ENCODE measurements at regions not wholly inside any gene's neighbourhood (a gene's known extent, or its start where the extent isn't known, plus 50 kb on each side); places are given as distances from the start of the nearest gene placed in this dataset.

GRCh38 chr11:97934572-97935208, 1086.1 kb upstream of the CNTN5 start:
- Histone ChIP-seq H3K4me2 (ENCODE audit: low read length) (no peak overlapping the region), H4K20me1 (ENCODE audit: insufficient read depth, low read length) (no peaks in the 10 kb centered on the region), H3K4me1 (ENCODE audit: insufficient read depth, low read length, severe bottlenecking) (no peaks in the 10 kb centered on the region), H3K4me3 (ENCODE audit: low read depth, low read length, poor library complexity, severe bottlenecking) (no peak overlapping the region), H3K9me2 (ENCODE audit: low read depth, low read length) (no peaks in the 10 kb centered on the region), H3K79me2 (ENCODE audit: insufficient read depth, low read length) (no peaks in the 10 kb centered on the region), H3K9ac (ENCODE audit: low read length) (no peak overlapping the region), H3K36me3 (ENCODE audit: insufficient read depth, low read length) (no peaks in the 10 kb centered on the region), H3K9me3 (ENCODE audit: low read length) (no peaks in the 10 kb centered on the region), H3K27ac (ENCODE audit: low read depth, low read length, poor library complexity, severe bottlenecking) (no peak overlapping the region), H2AFZ (ENCODE audit: low read length) (no peak overlapping the region), H3F3A (ENCODE audit: insufficient read depth, low read length) (no peaks in the 10 kb centered on the region), H3K27me3 (ENCODE audit: insufficient read depth, low read length) (no peaks in the 10 kb centered on the region)
- TF ChIP-seq EZH2 (IDR thresholded peaks at IDR 0.05; ENCODE audit: borderline replicate concordance, low read length): no peak
- TF ChIP-seq CTCF (IDR thresholded peaks at IDR 0.05; ENCODE audit: low read length): no peak

DNA sequence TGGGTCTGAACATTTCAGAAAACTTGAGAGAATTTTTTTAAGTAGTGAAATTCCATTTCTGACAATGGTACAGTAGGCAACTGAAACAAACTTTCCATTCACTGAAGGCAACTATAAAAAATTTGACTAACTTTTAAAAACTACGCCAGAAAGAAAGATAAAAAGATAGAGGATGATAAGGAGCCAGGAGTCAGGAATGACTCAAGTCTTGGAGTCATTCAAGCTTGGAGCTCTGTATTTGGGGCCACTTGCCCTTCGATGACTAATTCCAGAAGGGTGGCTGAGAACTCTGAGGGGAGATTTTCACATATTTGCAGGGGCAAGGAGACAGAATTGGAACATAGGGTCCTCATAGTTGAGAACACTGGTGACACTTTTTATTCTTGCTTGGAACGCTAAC, 1083.2 kb upstream of the CNTN5 start:
- Histone ChIP-seq H3K4me2 (ENCODE audit: low read length) (no peak overlapping the region), H3K9me2 (ENCODE audit: low read depth, low read length) (no peaks in the 10 kb centered on the region), H3K27me3 (ENCODE audit: insufficient read depth, low read length) (no peaks in the 10 kb centered on the region), H3K9ac (ENCODE audit: low read length) (no peak overlapping the region), H4K20me1 (ENCODE audit: insufficient read depth, low read length) (no peaks in the 10 kb centered on the region), H3K4me3 (ENCODE audit: low read depth, low read length, poor library complexity, severe bottlenecking) (no peak overlapping the region), H3K36me3 (ENCODE audit: insufficient read depth, low read length) (no peaks in the 10 kb centered on the region), H3K79me2 (ENCODE audit: insufficient read depth, low read length) (no peaks in the 10 kb centered on the region), H2AFZ (ENCODE audit: low read length) (no peak overlapping the region), H3F3A (ENCODE audit: insufficient read depth, low read length) (no peaks in the 10 kb centered on the region), H3K4me1 (ENCODE audit: insufficient read depth, low read length, severe bottlenecking) (no peaks in the 10 kb centered on the region), H3K27ac (ENCODE audit: low read depth, low read length, poor library complexity, severe bottlenecking) (no peak overlapping the region), H3K9me3 (ENCODE audit: low read length) (no peaks in the 10 kb centered on the region)
- TF ChIP-seq CTCF (IDR thresholded peaks at IDR 0.05; ENCODE audit: low read length) (no peak), EZH2 (IDR thresholded peaks at IDR 0.05; ENCODE audit: borderline replicate concordance, low read length) (no peak)

DNA sequence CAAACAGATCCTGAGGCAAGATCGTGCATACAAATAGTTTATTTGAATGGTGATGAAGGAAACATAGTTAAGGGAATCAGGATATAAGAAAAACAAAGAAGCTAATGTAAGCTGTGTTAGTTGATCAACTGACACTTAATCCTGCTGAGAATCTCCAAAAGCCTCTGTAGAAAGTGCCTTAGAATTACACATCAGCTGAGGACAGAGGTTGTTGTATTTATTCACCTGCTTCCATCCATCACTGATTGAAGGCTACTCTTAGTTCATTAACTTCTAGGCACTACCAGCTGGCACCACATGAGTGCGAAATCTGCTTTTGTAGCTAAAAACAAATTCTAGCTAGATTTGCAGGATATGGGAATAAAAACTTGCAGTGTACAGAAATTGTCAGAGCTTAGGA, 1082.0 kb upstream of the CNTN5 start:
- no peaks in the 10 kb centered on the region for H3K79me2 ChIP-seq (ENCODE audit: insufficient read depth, low read length)
- H3K4me1 ChIP-seq (ENCODE audit: insufficient read depth, low read length, severe bottlenecking): no peaks in the 10 kb centered on the region
- no peak overlapping the region for H2AFZ ChIP-seq (ENCODE audit: low read length)
- no peaks in the 10 kb centered on the region for H3K9me2 ChIP-seq (ENCODE audit: low read depth, low read length)
- TF ChIP-seq CTCF (IDR thresholded peaks at IDR 0.05; ENCODE audit: low read length): no peak
- TF ChIP-seq EZH2 (IDR thresholded peaks at IDR 0.05; ENCODE audit: borderline replicate concordance, low read length): no peak
- H3K9ac ChIP-seq (ENCODE audit: low read length): no peak overlapping the region
- no peak overlapping the region for H3K4me2 ChIP-seq (ENCODE audit: low read length)
- H3K27ac ChIP-seq (ENCODE audit: low read depth, low read length, poor library complexity, severe bottlenecking): no peak overlapping the region
- no peaks in the 10 kb centered on the region for H4K20me1 ChIP-seq (ENCODE audit: insufficient read depth, low read length)
- no peaks in the 10 kb centered on the region for H3F3A ChIP-seq (ENCODE audit: insufficient read depth, low read length)
- H3K27me3 ChIP-seq (ENCODE audit: insufficient read depth, low read length): no peaks in the 10 kb centered on the region
- no peaks in the 10 kb centered on the region for H3K36me3 ChIP-seq (ENCODE audit: insufficient read depth, low read length)
- H3K4me3 ChIP-seq (ENCODE audit: low read depth, low read length, poor library complexity, severe bottlenecking): no peak overlapping the region
- H3K9me3 ChIP-seq (ENCODE audit: low read length): no peaks in the 10 kb centered on the region
